B cell (primary cell): ENCODE measurements at regions not wholly inside any gene's neighbourhood (a gene's known extent, or its start where the extent isn't known, plus 50 kb on each side); places are given as distances from the start of the nearest gene placed in this dataset.
A peak's percentile ranks its signal among the peaks of the same experiment; 100 is the strongest.

Experiments
- ATAC-seq: fragments of 200-7000 bp; cut with Tn5 transposase; one replicate; pipeline ENCODE4 v1.10.0; 2021; ENCODE audit warnings: low read depth, mild to moderate bottlenecking, moderate number of reproducible peaks, moderate library complexity
- CTCF ChIA-PET: fragments of 350-600 bp; sonication (Branson Sonifier 250); formaldehyde crosslinking; loops from one replicate; lab custom pipeline; 2021; ENCODE audit warnings: antibody characterized with exemption, inconsistent platforms; lab: Charles Lee
- POLR2A ChIA-PET: fragments of 350-600 bp; sonication (Branson Sonifier 250); formaldehyde crosslinking; loops from one replicate; lab custom pipeline; 2021; ENCODE audit warnings: antibody characterized with exemption; lab: Charles Lee
- DNase-seq: peaks from one replicate; pipeline ENCODE4 v3.0.0; 2013
- H2AFZ ChIP-seq: 2 replicates; pipeline ENCODE4 v1.6.1; 2012; ENCODE audit warnings: mild to moderate bottlenecking, low read depth, low read length; ENCODE audit not compliant: insufficient read depth, poor library complexity, severe bottlenecking
- H3K27ac ChIP-seq, 2 donors: 1 replicate in 1 of 2; 2 replicates in 1 of 2; pipeline ENCODE4 v1.5.1; 2012 to 2013; ENCODE audit warnings: low read length in 2 of 2, mild to moderate bottlenecking in 2 of 2, moderate library complexity in 1 of 2
- H3K27me3 ChIP-seq, 4 experiments: fragments of 200-600 bp in 1 of 4; sonication (generic) in 1 of 4; replicated peaks in 1 of 4; 1 replicate in 2 of 4; 2 replicates in 2 of 4; pipeline versions ENCODE4 v1.6.1 to v1.7.0; 2013 to 2016; ENCODE audit warnings: low read length in 3 of 4, mild to moderate bottlenecking in 2 of 4, mixed read lengths in 1 of 4, moderate library complexity in 1 of 4; ENCODE audit not compliant: insufficient read depth in 4 of 4, control insufficient read depth in 3 of 4; ENCODE audit errors: control extremely low read depth in 1 of 4
- H3K36me3 ChIP-seq, 2 experiments: replicated peaks in 1 of 2; 1 replicate in 1 of 2; 2 replicates in 1 of 2; pipeline versions ENCODE4 v1.6.1 to v1.7.1; 2013; ENCODE audit warnings: low read length in 1 of 2; ENCODE audit not compliant: insufficient read depth in 2 of 2, control insufficient read depth in 1 of 2; ENCODE audit errors: control extremely low read depth in 1 of 2, extremely low read depth in 1 of 2
- H3K4me1 ChIP-seq, 2 donors: fragments of 200-600 bp in 1 of 2; sonication (generic) in 1 of 2; 1 replicate in 1 of 2; 2 replicates in 1 of 2; pipeline versions ENCODE4 v1.5.1 to v1.6.1; 2013 to 2017; ENCODE audit warnings: low read length in 2 of 2; ENCODE audit not compliant: control insufficient read depth in 2 of 2, insufficient read depth in 2 of 2
- H3K4me2 ChIP-seq: replicated peaks from 2 replicates; pipeline ENCODE3; 2012; ENCODE audit warnings: mild to moderate bottlenecking, low read depth, low read length; ENCODE audit not compliant: poor library complexity, severe bottlenecking
- H3K4me3 ChIP-seq, 5 experiments: fragments of 200-600 bp in 1 of 5; sonication (generic) in 1 of 5; 1 replicate in 3 of 5; 2 replicates in 2 of 5; pipeline versions ENCODE4 v1.5.1 to v1.7.0; 2011 to 2016; ENCODE audit warnings: low read length in 4 of 5, mild to moderate bottlenecking in 4 of 5, low read depth in 2 of 5, control low read depth in 1 of 5, moderate library complexity in 1 of 5; ENCODE audit not compliant: insufficient read depth in 1 of 5; ENCODE audit errors: control extremely low read depth in 1 of 5, extremely low read depth in 1 of 5
- H3K79me2 ChIP-seq: fragments of 200-600 bp; sonication (generic); one replicate; pipeline ENCODE4 v1.6.0; 2016; ENCODE audit warnings: low read length; ENCODE audit not compliant: control insufficient read depth, insufficient read depth
- H3K9ac ChIP-seq: fragments of 200-600 bp; sonication (generic); 2 replicates; pipeline ENCODE4 v1.6.1; 2017; ENCODE audit warnings: mild to moderate bottlenecking, low read length, moderate library complexity
- H3K9me3 ChIP-seq, 3 donors: one replicate each; pipeline versions ENCODE4 v1.6.1 to v1.7.1; 2013; ENCODE audit warnings: low read length in 2 of 3; ENCODE audit not compliant: control insufficient read depth in 2 of 3, insufficient read depth in 1 of 3; ENCODE audit errors: control extremely low read depth in 1 of 3
- H4K20me1 ChIP-seq: 2 replicates; pipeline ENCODE4 v1.6.0; 2012; ENCODE audit warnings: mild to moderate bottlenecking, low read length; ENCODE audit not compliant: insufficient read depth, control insufficient read depth, poor library complexity, severe bottlenecking
- H3K27ac Mint-ChIP-seq: one replicate; pipeline ENCODE4 v1.8.0; 2021; ENCODE audit warnings: mixed read lengths
- H3K27me3 Mint-ChIP-seq: one replicate; pipeline ENCODE4 v1.8.0; 2021; ENCODE audit warnings: mixed read lengths
- H3K4me1 Mint-ChIP-seq: one replicate; pipeline ENCODE4 v1.8.0; 2021; ENCODE audit warnings: mixed read lengths
- H3K4me3 Mint-ChIP-seq: one replicate; pipeline ENCODE4 v1.8.0; 2021; ENCODE audit warnings: mixed read lengths
- H3K9me3 Mint-ChIP-seq: one replicate; pipeline ENCODE4 v1.8.0; 2022; ENCODE audit warnings: mixed read lengths; ENCODE audit not compliant: insufficient read depth
- EZH2 ChIP-seq: IDR thresholded peaks from 2 replicates; pipeline ENCODE4 v1.6.1; 2012; ENCODE audit warnings: borderline replicate concordance, low read depth, mild to moderate bottlenecking, moderate library complexity, low read length; ENCODE audit not compliant: insufficient read depth, poor library complexity, severe bottlenecking
- whole genome bisulfite sequencing: methylation state at CpG from one replicate; pipeline ENCODE4 v1.1.5; 2013; ENCODE audit warnings: missing lambda C conversion rate; ENCODE audit not compliant: insufficient coverage; 5-methylcytosine and 5-hydroxymethylcytosine counted together
- intact Hi-C: fragments of 100-400 bp; cut with micrococcal nuclease; formaldehyde crosslinking; loops from one replicate; pipeline ENCODE4 v1.10.0; 2022
- TF ChIP-seq, protein P1 (sequence below): fragments of 200-600 bp; IDR thresholded peaks from one replicate; pipeline ENCODE4 v1.8.0; 2022; ENCODE audit warnings: antibody characterized with exemption, mild to moderate bottlenecking

DNA sequence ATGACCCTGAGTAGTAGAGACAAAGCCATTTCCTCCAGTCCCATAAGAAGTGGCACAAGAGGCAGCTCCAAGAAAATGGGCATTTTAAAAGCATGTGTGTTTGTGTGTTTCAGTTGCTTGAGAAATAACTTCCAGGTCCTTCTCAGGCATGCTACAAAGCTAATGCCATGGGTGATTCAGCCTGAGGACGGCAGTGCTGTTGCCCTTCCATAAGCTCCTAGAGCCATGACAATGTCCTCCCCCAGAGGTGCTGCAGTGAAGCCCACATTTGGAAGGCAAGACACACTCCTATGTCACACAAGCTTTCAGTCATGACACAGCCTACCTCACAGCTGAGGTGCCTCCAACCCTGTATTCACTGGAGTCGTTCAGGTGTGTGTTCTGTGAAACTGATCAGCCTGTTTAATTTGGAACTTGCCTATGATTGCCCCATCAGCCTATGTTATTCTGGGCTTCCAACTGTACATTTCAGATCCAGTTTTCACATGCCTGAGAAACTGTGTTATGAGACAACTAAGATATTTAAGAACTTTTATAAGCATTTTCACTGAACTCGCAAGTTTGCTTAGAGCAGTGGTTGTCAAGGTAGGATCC, 213.6 kb downstream of the FOXO1 start:
- no peaks in the 10 kb centered on the region for H3K27me3 Mint-ChIP-seq
- TF ChIP-seq, protein P1, sequence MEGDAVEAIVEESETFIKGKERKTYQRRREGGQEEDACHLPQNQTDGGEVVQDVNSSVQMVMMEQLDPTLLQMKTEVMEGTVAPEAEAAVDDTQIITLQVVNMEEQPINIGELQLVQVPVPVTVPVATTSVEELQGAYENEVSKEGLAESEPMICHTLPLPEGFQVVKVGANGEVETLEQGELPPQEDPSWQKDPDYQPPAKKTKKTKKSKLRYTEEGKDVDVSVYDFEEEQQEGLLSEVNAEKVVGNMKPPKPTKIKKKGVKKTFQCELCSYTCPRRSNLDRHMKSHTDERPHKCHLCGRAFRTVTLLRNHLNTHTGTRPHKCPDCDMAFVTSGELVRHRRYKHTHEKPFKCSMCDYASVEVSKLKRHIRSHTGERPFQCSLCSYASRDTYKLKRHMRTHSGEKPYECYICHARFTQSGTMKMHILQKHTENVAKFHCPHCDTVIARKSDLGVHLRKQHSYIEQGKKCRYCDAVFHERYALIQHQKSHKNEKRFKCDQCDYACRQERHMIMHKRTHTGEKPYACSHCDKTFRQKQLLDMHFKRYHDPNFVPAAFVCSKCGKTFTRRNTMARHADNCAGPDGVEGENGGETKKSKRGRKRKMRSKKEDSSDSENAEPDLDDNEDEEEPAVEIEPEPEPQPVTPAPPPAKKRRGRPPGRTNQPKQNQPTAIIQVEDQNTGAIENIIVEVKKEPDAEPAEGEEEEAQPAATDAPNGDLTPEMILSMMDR: no peak
- TF ChIP-seq EZH2: no peak
- ATAC-seq (no peak), DNase-seq (no peak)
- Histone ChIP-seq H3K36me3 (no peaks in the 10 kb centered on the region), H3K27me3 (no peaks in the 10 kb centered on the region), H3K4me3 (no peak overlapping the region), H4K20me1 (no peaks in the 10 kb centered on the region), H2AFZ (no peak overlapping the region), H3K27ac (peak overlapping the region in 1 of 2 donors; percentile 47), H3K9ac (no peak overlapping the region), H3K79me2 (no peaks in the 10 kb centered on the region), H3K9me3 (peaks cover 0 to 8% (median 6%) of the 10 kb centered on the region in 3 donors), H3K4me2 (no peak overlapping the region), H3K4me1 (peaks cover 24 to 29% of the 10 kb centered on the region in 2 donors)
- peak overlapping the region; percentile 65 for H3K27ac Mint-ChIP-seq
- H3K4me1 Mint-ChIP-seq: peaks cover 39% of the 10 kb centered on the region
- peaks cover 5% of the 10 kb centered on the region for H3K9me3 Mint-ChIP-seq
- intact Hi-C loops: no loop called here
- CTCF ChIA-PET: interaction anchor here (1.2 kb wide), 1 partner anchor 22 kb away, joined by 3 read pairs; no protein-coding TSS in a partner anchor
- POLR2A ChIA-PET: interaction anchor here (0.6 kb wide), 1 partner anchor 16 kb away, joined by 3 read pairs; no protein-coding TSS in a partner anchor
- WGBS: 88% methylated on average over 1 of the region's 3 CpGs
- H3K4me3 Mint-ChIP-seq: no peak overlapping the region

DNA sequence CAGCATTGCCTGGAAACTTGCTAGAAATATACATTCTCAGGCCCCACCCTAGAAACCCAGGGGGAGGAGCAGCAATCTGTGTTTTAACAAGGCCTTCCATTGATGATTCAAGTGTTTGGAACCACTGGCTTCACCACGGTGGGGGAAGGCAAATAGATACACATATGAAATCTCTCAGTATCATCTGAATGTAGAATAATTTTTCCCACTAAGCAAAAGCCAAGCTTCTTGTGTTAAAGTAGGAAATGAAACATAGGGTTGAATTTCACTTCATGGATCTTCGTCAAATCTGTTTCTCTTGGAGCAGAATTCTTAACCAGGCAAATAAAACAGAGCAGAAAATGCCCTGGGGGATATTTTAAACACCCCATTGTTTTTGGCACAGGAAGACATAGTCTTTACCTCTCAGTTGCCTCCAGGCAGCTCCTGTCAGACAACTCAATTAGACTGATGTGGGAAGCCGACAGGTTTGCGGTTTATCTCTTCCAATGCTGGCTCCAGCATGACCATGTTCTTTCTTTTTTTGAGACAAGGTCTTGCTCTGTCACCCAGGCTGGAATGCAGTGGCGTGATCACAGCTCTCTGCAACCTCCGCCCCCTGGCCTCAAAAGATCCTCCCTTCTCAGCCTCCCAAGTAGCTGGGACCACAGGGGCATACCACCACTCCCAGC, 213.0 kb downstream of the FOXO1 start:
- Histone ChIP-seq H3K27me3 (no peaks in the 10 kb centered on the region), H3K4me3 (no peak overlapping the region), H3K4me1 (peaks cover 17 to 22% of the 10 kb centered on the region in 2 donors), H3K36me3 (no peaks in the 10 kb centered on the region), H4K20me1 (no peaks in the 10 kb centered on the region), H3K9ac (no peak overlapping the region), H2AFZ (no peak overlapping the region), H3K4me2 (no peak overlapping the region), H3K27ac (peak overlapping the region in 1 of 2 donors; percentile 47), H3K79me2 (no peaks in the 10 kb centered on the region), H3K9me3 (peaks cover 0 to 8% (median 6%) of the 10 kb centered on the region in 3 donors)
- CTCF ChIA-PET: interaction anchor here (1.2 kb wide), 1 partner anchor 22 kb away, joined by 3 read pairs; no protein-coding TSS in a partner anchor
- POLR2A ChIA-PET: no interaction called here
- peaks cover 33% of the 10 kb centered on the region for H3K4me1 Mint-ChIP-seq
- no peak overlapping the region for H3K4me3 Mint-ChIP-seq
- TF ChIP-seq, protein P1: no peak
- no peak for TF ChIP-seq EZH2
- intact Hi-C loops: no loop called here
- H3K9me3 Mint-ChIP-seq: peaks cover 5% of the 10 kb centered on the region
- DNase-seq: no peak
- no peaks in the 10 kb centered on the region for H3K27me3 Mint-ChIP-seq
- WGBS: 98% methylated on average over 4 of the region's 6 CpGs
- no peak for ATAC-seq
- peak overlapping the region; percentile 65 for H3K27ac Mint-ChIP-seq
